Astrocyte (in vitro differentiated cells and primary cell): ENCODE measurements at regions not wholly inside any gene's neighbourhood (a gene's known extent, or its start where the extent isn't known, plus 50 kb on each side); places are given as distances from the start of the nearest gene placed in this dataset.

ENCODE experiments used
- CTCF ChIP-seq: IDR thresholded peaks from 2 replicates; pipeline ENCODE4 v1.5.1; 2011; ENCODE audit warnings: low read depth, mild to moderate bottlenecking, inconsistent platforms, low read length, moderate library complexity; ENCODE audit not compliant: insufficient read depth
- EZH2 ChIP-seq: IDR thresholded peaks from 2 replicates; pipeline ENCODE4 v1.6.1; 2012; ENCODE audit warnings: mild to moderate bottlenecking, low read length, inconsistent platforms; ENCODE audit not compliant: insufficient read depth

GRCh38 chr5:29715167-29715566 lies 1478.3 kb upstream of the CDH6 start:
- TF ChIP-seq CTCF (no peak), EZH2 (no peak)
